HEK293T (cell line): ENCODE measurements at regions not wholly inside any gene's neighbourhood (a gene's known extent, or its start where the extent isn't known, plus 50 kb on each side); places are given as distances from the start of the nearest gene placed in this dataset.

ENCODE experiments used
- CTCF ChIA-PET: fragments of 350-600 bp; formaldehyde crosslinking; extraction: SDS; loops from one replicate; lab custom pipeline; 2021; ENCODE audit warnings: antibody characterized with exemption, inconsistent platforms; lab: Yijun Ruan, JAX
- POLR2A ChIA-PET: fragments of 350-600 bp; formaldehyde crosslinking; extraction: SDS; loops from one replicate; lab custom pipeline; 2020; ENCODE audit warnings: antibody characterized with exemption, inconsistent platforms; lab: Yijun Ruan, JAX
- DNase-seq: peaks from one replicate; pipeline ENCODE4 v3.0.0; 2012; ENCODE audit warnings: mixed read lengths; ENCODE audit errors: extremely low spot score
- ARNT ChIP-seq: fragments of 450-650 bp; IDR thresholded peaks from 2 replicates; pipeline ENCODE4 v1.6.1; 2017; ENCODE audit warnings: mild to moderate bottlenecking
- BHLHE40 ChIP-seq: fragments of 450-650 bp; IDR thresholded peaks from 2 replicates; pipeline ENCODE4 v1.6.1; 2016; ENCODE audit warnings: mild to moderate bottlenecking, moderate library complexity, borderline replicate concordance
- CTBP1 ChIP-seq: fragments of 450-650 bp; IDR thresholded peaks from 2 replicates; pipeline ENCODE4 v1.6.1; 2016; ENCODE audit warnings: borderline replicate concordance
- ELF4 ChIP-seq: fragments of 450-650 bp; IDR thresholded peaks from 2 replicates; pipeline ENCODE4 v1.6.1; 2017; ENCODE audit warnings: antibody characterized with exemption
- FOXA1 ChIP-seq: fragments of 450-650 bp; IDR thresholded peaks from 2 replicates; pipeline ENCODE4 v1.6.1; 2016; ENCODE audit warnings: mild to moderate bottlenecking
- FOXK2 ChIP-seq: fragments of 450-650 bp; IDR thresholded peaks from 2 replicates; pipeline ENCODE4 v1.6.1; 2016; ENCODE audit warnings: mild to moderate bottlenecking
- FOXM1 ChIP-seq: fragments of 450-650 bp; IDR thresholded peaks from 2 replicates; pipeline ENCODE4 v1.6.1; 2017; ENCODE audit warnings: mild to moderate bottlenecking, borderline replicate concordance
- HDGF ChIP-seq: fragments of 450-650 bp; IDR thresholded peaks from 2 replicates; pipeline ENCODE4 v1.6.1; 2017; ENCODE audit warnings: antibody characterized with exemption, borderline replicate concordance
- L3MBTL2 ChIP-seq: fragments of 450-650 bp; conservative IDR thresholded peaks from 2 replicates; pipeline ENCODE4 v1.6.1; 2016; ENCODE audit warnings: mild to moderate bottlenecking
- LEF1 ChIP-seq: fragments of 450-650 bp; IDR thresholded peaks from 2 replicates; pipeline ENCODE4 v1.6.1; 2017; ENCODE audit warnings: mild to moderate bottlenecking, borderline replicate concordance
- NFRKB ChIP-seq: fragments of 450-650 bp; IDR thresholded peaks from 2 replicates; pipeline ENCODE4 v1.6.1; 2016; ENCODE audit warnings: mild to moderate bottlenecking, moderate library complexity
- SP1 ChIP-seq: fragments of 450-650 bp; IDR thresholded peaks from 2 replicates; pipeline ENCODE4 v1.6.1; 2017
- SUZ12 ChIP-seq: fragments of 450-650 bp; IDR thresholded peaks from 2 replicates; pipeline ENCODE4 v1.6.1; 2016; ENCODE audit warnings: mild to moderate bottlenecking
- TARDBP ChIP-seq: fragments of 450-650 bp; IDR thresholded peaks from 2 replicates; pipeline ENCODE4 v1.6.1; 2016
- ZNF384 ChIP-seq: fragments of 450-650 bp; IDR thresholded peaks from 2 replicates; pipeline ENCODE4 v1.6.1; 2016
- TF ChIP-seq, protein P1 (sequence below): fragments of 450-650 bp; IDR thresholded peaks from 2 replicates; pipeline ENCODE4 v1.6.1; 2016

DNA sequence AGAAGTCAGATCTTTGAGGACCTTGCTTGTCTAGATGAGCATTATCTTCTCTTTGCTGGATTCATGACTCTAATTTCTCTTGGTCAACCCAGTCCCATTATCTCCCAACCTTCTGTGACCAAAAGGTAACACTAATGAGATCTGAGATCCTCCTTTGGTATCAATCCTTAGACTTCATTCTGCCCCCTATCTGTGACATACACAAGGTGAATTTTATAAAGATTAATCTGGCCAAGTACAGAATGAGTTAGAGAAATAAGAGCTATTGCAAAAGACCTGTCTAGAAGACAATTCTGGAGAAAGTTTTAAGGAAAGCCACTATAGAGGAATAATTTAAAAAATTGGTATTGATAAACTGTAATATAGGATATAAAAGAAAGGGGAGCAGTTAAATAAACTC, 113.8 kb upstream of the KCNMB2 start:
- POLR2A ChIA-PET: no interaction called here
- TF ChIP-seq TARDBP (no peak), ELF4 (no peak), FOXA1 (no peak), ARNT (no peak), BHLHE40 (no peak), SUZ12 (no peak), HDGF (no peak), LEF1 (no peak), NFRKB (no peak), FOXM1 (no peak), ZNF384 (no peak)
- TF ChIP-seq, protein P1, sequence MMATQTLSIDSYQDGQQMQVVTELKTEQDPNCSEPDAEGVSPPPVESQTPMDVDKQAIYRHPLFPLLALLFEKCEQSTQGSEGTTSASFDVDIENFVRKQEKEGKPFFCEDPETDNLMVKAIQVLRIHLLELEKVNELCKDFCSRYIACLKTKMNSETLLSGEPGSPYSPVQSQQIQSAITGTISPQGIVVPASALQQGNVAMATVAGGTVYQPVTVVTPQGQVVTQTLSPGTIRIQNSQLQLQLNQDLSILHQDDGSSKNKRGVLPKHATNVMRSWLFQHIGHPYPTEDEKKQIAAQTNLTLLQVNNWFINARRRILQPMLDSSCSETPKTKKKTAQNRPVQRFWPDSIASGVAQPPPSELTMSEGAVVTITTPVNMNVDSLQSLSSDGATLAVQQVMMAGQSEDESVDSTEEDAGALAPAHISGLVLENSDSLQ: no peak
- no peak for DNase-seq
- CTCF ChIA-PET: no interaction called here

DNA sequence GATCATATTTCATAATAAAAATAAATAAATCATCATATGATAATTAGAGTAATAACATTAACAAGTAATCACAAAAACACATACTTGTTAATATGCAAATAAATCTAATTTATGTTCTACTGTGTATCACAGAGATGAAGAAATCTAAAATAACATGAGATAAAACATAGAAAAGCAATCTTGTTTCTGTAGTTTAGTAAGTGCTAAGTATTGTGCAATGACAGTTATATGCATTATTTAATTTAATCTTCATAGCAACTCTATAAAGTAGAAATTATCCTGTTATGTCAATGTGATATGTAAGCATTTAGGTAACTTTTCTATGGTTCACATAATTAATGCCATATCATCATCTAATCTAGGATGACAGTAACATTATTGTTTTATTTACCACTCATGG, 108.2 kb upstream of the KCNMB2 start:
- ChIA-PET POLR2A (no interaction called here), CTCF (no interaction called here)
- no peak for DNase-seq
- no peak for TF ChIP-seq HDGF
- no peak for TF ChIP-seq ZNF384
- TF ChIP-seq BHLHE40: no peak
- TF ChIP-seq NFRKB: no peak
- TF ChIP-seq SUZ12: no peak
- no peak for TF ChIP-seq SP1
- TF ChIP-seq ARNT: no peak
- no peak for TF ChIP-seq TARDBP
- no peak for TF ChIP-seq FOXA1
- no peak for TF ChIP-seq FOXK2
- no peak for TF ChIP-seq FOXM1
- no peak for TF ChIP-seq L3MBTL2
- no peak for TF ChIP-seq CTBP1
- TF ChIP-seq, protein P1: no peak
- no peak for TF ChIP-seq LEF1
- TF ChIP-seq ELF4: no peak

DNA sequence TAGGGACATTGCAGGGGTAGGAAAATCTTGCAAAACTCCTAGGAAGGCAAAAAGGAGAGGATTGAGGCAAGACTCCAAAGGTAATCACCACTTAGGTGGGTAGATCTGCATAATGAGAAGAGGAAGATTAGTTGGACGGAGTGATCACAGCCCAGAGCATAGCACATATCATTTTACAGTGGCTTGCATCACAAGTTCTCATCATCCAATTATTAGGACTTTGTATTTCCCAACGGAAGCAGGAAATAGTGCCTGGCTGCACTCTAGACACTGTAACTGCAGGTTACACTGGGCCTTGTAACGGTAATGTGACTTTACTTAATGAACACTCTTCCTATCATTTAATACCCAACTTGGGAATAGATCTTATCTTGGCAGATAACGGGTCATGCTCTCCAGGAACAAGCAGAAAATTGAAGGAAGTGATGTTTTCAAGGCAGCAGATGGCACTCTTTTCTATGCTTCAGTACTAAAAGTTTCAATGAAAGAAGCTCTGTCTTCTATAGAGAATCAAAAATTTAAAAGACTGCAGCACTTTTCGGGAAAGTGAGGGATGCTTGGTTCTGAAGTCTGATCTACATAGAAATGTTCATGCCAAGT, 101.9 kb upstream of the KCNMB2 start:
- CTCF ChIA-PET: interaction anchor here (0.7 kb wide), 1 partner anchor 512 kb away, joined by 3 read pairs; no protein-coding TSS in a partner anchor
- no peak for DNase-seq

DNA sequence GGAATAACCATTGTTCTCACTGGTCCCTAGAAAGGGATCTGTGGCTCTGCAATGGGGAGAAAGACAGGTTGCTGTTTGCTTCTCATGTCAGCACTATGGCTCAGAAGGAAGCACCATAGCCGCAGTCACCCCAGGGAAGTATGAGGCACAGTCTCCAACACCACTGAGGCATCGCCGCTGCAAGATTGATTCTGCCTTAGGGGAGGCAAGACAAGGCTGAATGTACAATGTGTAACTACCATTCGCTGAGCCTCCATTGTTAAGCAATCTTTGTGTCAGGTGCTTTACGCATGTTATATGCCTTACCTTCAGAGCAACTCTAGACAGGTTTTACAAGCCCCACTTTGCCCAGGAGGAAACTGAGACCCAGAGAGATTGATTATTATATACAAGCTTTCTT, 100.7 kb upstream of the KCNMB2 start:
- ChIA-PET POLR2A (no interaction called here), CTCF (interaction anchor here (0.6 to 1.9 kb wide), 3 partner anchors 10 to 1483 kb away, joined by 3 to 4 read pairs (median 3); no protein-coding TSS in a partner anchor)
- TF ChIP-seq ARNT (no peak), HDGF (no peak), SUZ12 (no peak), SP1 (no peak)
- no peak for DNase-seq

More for the DNA sequence above, 101.9 kb upstream of the KCNMB2 start:
- POLR2A ChIA-PET: no interaction called here
- TF ChIP-seq TARDBP (no peak), SP1 (no peak)

DNA sequence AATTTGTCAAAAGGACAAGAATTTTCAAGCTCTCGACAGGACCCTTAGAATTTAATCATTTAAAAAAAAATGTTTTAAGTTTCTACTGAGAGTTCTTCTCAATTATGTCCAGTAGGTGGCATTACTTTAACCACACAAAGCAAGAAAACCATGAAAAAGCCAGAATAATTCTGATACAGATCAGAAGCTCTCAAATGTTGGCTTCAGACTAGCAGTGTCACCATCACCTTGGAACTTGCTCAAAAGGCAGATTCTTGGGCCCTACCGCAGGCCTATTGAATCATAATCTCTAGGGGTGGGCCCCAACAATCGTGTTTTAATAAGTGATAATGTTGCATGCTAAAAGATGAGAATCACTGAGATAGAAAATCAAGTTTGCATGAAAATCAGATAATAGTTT, 99.5 kb upstream of the KCNMB2 start:
- no peak for DNase-seq
- TF ChIP-seq BHLHE40 (no peak), ZNF384 (no peak), TARDBP (no peak), CTBP1 (no peak)
- ChIA-PET POLR2A (no interaction called here), CTCF (interaction anchor here (1.0 to 1.9 kb wide), 2 partner anchors 9 to 11 kb away, joined by 3 to 4 read pairs; no protein-coding TSS in a partner anchor)

DNA sequence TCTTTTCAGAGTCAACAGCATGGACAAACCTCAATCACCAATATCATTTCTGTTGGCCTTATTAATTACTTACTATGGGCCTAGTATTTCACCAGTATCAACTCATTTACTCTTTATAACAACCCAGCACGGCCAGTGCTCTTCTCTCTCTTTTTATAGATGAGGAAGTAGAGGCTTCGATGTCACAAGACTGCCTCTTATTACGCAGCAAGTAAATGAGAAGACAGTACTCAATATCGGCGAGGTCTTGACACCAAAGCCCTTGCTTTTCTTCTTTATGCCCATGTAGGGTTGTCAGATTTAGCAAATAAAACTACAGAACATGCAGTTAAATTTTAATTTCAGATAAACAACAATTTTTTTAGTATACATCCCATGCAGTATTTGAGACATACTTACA, 99.0 kb upstream of the KCNMB2 start:
- TF ChIP-seq, protein P1: no peak
- TF ChIP-seq ZNF384: no peak
- TF ChIP-seq L3MBTL2: no peak
- TF ChIP-seq TARDBP: no peak
- TF ChIP-seq CTBP1: no peak
- POLR2A ChIA-PET: no interaction called here
- no peak for DNase-seq
- CTCF ChIA-PET: interaction anchor here (1.0 to 1.9 kb wide), 2 partner anchors 9 to 12 kb away, joined by 3 to 4 read pairs; no protein-coding TSS in a partner anchor

DNA sequence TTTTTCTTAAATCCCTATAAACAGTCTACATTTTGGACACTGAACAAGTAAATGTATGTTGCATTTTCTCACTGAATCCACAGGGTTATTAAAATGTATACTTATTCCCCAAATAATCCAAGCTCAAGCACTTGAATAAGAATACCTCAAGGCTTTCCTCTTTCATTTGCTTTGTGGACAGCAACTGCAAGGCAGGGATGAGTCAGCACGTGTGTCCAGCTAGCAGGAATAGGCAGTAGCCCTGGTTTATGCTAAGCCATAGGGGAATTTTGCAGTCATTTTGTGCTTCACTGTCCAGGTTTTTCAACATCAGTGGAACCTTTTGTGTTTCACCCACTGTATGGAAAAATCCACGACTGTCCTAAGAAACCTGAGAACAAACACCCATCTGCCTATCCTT, 96.7 kb upstream of the KCNMB2 start:
- ChIA-PET POLR2A (no interaction called here), CTCF (no interaction called here)
- TF ChIP-seq CTBP1 (no peak), TARDBP (no peak), NFRKB (no peak), FOXK2 (no peak), HDGF (no peak), SP1 (no peak), SUZ12 (no peak), ARNT (no peak), FOXM1 (no peak), FOXA1 (no peak), BHLHE40 (no peak), ZNF384 (no peak), L3MBTL2 (no peak), ELF4 (no peak), LEF1 (no peak)
- DNase-seq: no peak
